Stimulated activated CD4-positive, alpha-beta T cell treated with anti-CD3 and anti-CD28 coated beads, Interleukin-2, amount 100 ng/mL, for 24 hours (primary cell): ENCODE measurements at regions not wholly inside any gene's neighbourhood (a gene's known extent, or its start where the extent isn't known, plus 50 kb on each side); places are given as distances from the start of the nearest gene placed in this dataset.
"Not testable (repeated sequence)": the region's sequence is repeated elsewhere in the genome, so short reads cannot be mapped to it uniquely, and the experiment has no call there.

Experiments
- DNase-seq, 2 donors: peaks; one replicate each; pipeline ENCODE4 v3.0.0-alpha.2; 2020

DNA sequence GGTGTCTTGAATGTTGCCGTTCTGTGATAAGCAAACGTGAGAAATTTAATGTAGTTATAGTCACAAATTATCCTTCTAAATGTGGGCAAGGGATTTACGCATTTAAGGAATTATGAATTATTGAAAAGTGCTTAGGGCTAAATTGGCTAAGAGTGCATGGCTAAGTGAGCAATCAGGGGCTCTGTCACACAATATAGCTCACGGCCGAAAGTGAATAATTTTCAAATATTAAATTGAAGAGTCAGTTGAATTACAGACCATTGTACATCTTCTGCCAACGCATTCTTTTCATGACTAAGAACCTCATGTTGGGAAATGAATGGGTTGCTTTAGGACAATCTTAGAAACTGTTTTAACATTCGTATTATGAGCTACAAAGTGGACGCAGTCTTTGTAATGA, 1832.9 kb upstream of the LRRTM1 start:
- DNase-seq = no peak

GRCh38 chr2:82128051-82128450, 1823.5 kb upstream of the LRRTM1 start:
- DNase-seq = no peak

GRCh38 chr2:82124629-82125028, 1820.1 kb upstream of the LRRTM1 start:
- DNase-seq = no peak

GRCh38 chr2:82120654-82121053, 1816.1 kb upstream of the LRRTM1 start:
- DNase-seq = no peak

- no peak for DNase-seq
Measured at GRCh38 chr2:82120115-82120514, 1815.6 kb upstream of the LRRTM1 start.

DNA sequence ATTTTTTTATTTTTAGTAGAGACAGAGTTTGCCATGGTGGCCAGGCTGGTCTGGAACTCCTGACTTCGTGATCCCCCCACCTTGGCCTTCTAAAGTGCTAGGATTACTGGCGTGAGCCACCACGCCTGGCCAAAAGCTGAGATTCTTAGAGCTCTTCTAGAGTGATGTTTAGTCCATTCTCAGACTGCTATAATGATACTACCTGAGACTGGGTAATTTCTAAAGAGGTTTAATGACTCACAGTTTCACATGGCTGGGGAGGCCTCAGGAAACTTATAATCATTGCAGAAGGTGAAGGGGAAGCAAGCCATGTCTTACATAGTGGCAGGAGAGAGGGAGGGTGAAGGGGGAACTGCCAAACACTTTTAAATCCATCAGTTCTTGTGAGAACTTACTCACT, 1804.9 kb upstream of the LRRTM1 start:
- no peak for DNase-seq

DNA sequence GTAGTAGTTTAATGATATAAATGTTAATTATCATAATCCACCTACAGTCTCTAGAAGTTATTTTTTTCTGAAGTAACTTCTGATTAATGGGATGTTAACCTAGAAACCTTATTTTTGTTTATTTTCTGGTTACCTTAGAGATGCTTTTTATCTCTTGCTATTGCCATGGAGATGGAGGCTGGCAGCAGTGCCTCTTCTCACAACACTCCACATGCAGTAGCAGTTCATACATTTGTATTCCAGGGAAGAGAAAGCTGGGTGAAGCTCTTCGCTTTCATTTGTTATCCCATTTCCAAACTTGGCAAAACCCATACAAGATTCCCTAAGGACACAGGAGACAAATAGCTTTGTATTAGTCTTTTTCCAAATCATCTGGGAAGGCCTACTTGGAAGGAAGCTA, 1794.1 kb upstream of the LRRTM1 start:
- no peak for DNase-seq

GRCh38 chr2:82089518-82089917, 1785.0 kb upstream of the LRRTM1 start:
- no peak for DNase-seq

GRCh38 chr2:82084679-82085392, 1780.3 kb upstream of the LRRTM1 start:
- DNase-seq = no peak

- no peak for DNase-seq
Measured at GRCh38 chr2:82075875-82076274, 1771.3 kb upstream of the LRRTM1 start.

GRCh38 chr2:82062463-82062862, 1757.9 kb upstream of the LRRTM1 start:
- DNase-seq = no peak

DNA sequence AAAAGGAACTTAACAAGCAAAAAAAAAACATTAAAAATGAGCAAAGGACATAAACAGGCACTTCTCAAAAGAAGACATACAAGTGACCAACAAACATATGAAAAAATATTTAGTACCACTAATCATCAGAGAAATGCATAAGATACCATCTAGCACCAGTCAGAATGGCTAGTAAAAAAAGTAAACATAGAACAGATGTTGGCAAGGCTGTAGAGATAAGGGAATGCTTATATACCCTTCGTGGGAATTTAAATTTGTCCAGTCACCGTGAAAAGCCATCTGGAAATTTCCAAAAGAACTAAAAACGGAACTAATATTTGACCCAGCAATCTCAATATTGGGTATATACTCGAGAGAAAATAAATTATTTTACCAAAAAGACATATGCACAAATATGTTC, 1751.3 kb upstream of the LRRTM1 start:
- no peak for DNase-seq

DNA sequence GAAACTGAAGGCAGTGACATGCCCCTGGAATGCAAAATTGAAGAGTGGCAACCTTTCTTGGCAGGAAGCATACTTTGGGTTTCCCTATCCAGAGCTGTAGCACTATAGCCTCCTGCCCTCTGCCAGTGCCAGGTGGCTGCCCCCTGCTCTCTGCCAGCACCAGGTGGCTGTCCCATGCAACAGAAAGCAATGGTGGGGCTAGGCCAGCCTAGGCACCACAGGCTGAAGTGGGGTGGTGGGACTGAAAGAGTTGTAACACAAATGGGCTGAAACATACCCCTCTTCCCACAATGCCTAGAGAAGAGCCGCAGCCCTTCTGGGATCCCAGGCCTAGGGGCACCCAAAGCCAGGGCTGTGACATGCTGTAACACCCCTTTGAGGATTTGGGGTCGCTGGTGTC, 1739.3 kb upstream of the LRRTM1 start:
- DNase-seq = no peak

GRCh38 chr2:82027921-82028615, 1723.5 kb upstream of the LRRTM1 start:
- no peak for DNase-seq

DNA sequence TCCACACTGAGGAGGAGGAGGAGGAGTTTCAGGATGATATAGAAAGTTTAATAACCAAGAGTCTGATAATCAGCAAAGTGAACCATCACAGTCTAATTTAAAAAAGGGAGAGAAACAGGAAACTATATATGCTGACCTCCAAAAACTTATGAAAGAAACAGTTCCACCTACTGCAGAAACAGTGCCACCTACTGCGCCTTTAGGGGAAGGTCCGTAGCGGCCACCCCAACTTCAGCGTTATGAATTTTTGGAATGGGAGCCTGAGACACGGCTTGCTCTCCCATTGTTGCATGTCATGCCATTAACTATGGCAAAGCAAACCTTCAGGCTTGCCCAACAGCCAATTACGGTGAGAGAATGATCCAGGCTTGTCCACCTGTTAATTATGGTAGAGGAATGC, 1719.2 kb upstream of the LRRTM1 start:
- no peak for DNase-seq

DNA sequence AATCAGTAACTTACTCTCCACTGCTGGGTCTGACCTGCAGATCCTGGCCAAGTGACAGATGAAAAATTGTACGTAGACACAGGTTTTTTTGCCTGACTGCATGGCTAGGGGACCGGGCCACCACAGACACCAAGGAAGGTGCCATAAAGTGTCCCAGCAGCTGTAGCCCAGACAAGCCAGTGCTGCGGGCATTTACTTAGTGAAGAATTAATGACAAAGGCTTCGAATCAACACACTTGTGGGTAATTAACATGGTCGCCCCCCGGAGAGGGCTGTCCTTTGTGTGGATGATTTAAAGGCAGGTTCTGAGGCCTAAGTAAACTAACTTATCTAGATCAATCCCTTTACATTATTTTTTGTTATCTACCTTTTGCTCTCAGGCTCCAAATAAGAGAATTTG, 1709.1 kb upstream of the LRRTM1 start:
- no peak for DNase-seq

DNA sequence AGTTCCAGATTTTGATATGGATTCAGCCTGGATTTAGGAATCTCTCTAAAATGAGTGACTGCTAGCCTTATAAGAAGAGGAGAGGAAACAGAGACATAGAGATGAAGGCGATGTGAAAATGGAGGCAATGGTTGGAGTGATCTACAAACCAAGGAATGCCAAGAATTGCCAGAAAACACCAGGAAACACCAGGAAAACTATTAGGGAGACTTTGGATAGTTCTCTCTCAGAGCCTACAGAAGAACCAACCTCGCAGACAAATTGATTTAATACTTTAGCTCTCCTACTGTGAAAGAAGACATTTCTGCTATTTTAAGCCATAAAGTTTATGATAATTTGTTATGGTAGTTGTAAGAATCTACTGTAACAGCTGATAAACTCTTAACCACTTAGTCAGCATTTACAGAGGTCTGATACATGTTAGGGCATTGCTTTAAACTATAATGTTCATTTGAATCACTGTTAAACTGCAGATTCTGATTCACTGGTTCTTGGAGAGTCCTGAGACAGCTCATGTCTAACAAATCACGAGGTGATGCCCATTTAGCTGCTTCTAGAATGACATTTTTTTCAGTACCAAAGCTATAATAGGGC, 1702.6 kb upstream of the LRRTM1 start:
- no peak for DNase-seq

DNA sequence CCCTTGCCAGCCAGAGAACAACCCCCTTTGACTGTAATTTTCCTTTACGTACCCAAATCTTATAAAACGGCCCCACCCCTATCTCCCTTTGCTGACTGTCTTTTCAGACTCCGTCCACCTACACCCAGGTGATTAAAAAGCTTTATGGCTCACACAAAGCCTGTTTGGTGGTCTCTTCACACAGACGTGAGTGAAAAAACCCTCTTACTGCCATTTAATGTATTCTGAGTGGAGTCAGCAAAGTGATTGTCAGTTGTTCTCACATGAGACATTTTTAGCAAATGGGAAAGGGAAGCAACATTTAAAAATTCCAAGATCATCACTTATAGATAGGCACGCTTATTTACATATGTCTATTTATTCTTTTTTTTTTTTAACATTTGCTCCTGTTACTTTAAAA, 1701.3 kb upstream of the LRRTM1 start:
- DNase-seq = not testable (repeated sequence)

GRCh38 chr2:82001614-82002013, 1697.1 kb upstream of the LRRTM1 start:
- no peak for DNase-seq

DNA sequence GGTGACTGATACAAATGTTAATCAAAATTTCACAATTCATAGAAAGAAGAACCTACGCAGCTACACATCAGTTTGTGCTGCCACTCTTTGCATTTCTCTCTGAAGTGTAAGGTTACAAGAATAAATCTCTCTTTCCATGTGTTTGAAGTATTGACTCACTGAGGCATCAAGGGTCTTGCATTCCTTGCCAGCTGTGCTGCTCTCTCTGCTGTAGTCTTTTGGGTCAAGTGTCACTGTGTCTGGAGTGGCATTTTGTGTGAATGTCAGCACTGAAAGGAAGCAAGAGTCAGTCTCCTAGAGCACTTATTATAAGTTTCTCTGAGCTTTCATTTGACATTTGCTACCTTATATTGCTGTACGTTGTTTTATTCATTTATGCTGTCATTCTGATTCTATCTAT, 1696.1 kb upstream of the LRRTM1 start:
- no peak for DNase-seq

GRCh38 chr2:81996332-81996731, 1691.8 kb upstream of the LRRTM1 start:
- DNase-seq = no peak

DNA sequence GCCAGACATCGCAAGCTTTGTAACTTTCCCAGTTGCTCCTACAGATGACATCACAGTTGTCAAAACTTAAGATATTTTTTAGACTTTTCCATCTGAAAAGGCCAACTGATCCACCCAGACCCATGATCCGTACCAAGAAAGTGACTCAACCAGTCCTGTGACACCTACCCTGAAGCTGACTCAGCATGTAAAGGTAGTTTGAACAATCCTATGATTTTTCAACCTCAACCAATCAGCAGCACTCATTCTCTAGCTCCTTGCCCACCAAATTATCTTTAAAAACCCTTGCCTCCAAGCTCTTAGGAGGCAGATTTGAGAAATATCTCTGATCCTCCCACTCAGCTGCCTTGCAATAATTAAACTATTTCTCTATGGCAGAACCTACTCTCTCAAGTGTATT, 1686.7 kb upstream of the LRRTM1 start:
- no peak for DNase-seq

GRCh38 chr2:81987370-81987769, 1682.8 kb upstream of the LRRTM1 start:
- no peak for DNase-seq

DNA sequence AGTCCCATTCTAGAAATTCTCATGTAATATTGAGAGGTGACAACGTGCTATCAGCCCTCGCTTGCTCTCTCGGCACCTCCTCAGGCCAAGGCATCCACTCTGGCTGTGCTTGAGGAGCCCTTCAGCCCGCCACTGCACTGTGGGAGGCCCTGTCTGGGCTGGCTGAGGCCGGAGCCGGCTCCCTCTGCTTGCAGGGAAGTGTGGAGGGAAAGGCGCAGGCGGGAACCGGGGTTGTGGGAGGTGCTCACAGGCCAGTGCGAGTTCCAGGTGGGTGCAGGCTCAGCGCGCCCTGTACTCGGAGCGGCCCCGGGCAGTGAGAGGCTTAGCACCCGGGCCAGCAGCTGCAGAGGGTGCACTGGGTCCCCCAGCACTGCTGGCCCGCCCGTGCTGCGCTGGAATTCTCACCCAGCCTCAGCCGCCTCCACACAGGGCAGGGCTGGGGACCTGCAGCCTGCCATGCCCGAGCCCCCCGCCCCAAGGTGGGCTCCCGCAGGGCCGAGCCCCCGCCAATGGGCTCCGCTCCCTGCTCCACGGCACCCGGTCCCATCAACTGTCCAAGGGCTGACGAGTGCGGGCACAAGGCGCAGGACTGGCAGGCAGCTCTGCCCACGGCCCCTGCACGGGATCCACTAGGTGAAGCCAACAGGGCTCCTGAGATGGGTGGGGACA, 1680.6 kb upstream of the LRRTM1 start:
- DNase-seq = no peak
